H9 (cell line): ENCODE measurements at regions not wholly inside any gene's neighbourhood (a gene's known extent, or its start where the extent isn't known, plus 50 kb on each side); places are given as distances from the start of the nearest gene placed in this dataset.

Source experiments
- DNase-seq: peaks from one replicate; pipeline ENCODE4 v3.0.0-alpha.2; 2017
- H2AFZ ChIP-seq: one replicate; pipeline ENCODE4 v1.6.1; 2013; ENCODE audit warnings: mild to moderate bottlenecking, low read length, control low read depth, moderate library complexity
- H2AK5ac ChIP-seq: 2 replicates; pipeline ENCODE4 v1.6.1; 2013; ENCODE audit warnings: low read length, control low read depth, mixed read lengths; ENCODE audit not compliant: insufficient read length
- H2BK120ac ChIP-seq: one replicate; pipeline ENCODE4 v1.6.1; 2013; ENCODE audit warnings: low read depth, mild to moderate bottlenecking, low read length, control low read depth, inconsistent platforms; ENCODE audit not compliant: poor library complexity, severe bottlenecking
- H2BK12ac ChIP-seq: 2 replicates; pipeline ENCODE4 v1.6.1; 2013; ENCODE audit warnings: low read length, control low read depth, mixed read lengths, low read depth; ENCODE audit not compliant: insufficient read length
- H2BK15ac ChIP-seq: 2 replicates; pipeline ENCODE4 v1.6.1; 2013; ENCODE audit warnings: low read depth, low read length, control low read depth
- H2BK20ac ChIP-seq: one replicate; pipeline ENCODE4 v1.6.1; 2013; ENCODE audit warnings: low read depth, mild to moderate bottlenecking, low read length, control low read depth, inconsistent platforms; ENCODE audit not compliant: poor library complexity, severe bottlenecking
- H2BK5ac ChIP-seq: 2 replicates; pipeline ENCODE4 v1.6.1; 2013; ENCODE audit warnings: low read length, control low read depth, mixed read lengths; ENCODE audit not compliant: insufficient read length
- H3K14ac ChIP-seq: 2 replicates; pipeline ENCODE4 v1.6.1; 2013; ENCODE audit warnings: low read length, control low read depth; ENCODE audit not compliant: insufficient read depth
- H3K18ac ChIP-seq: 2 replicates; pipeline ENCODE4 v1.6.1; 2013; ENCODE audit warnings: low read depth, mild to moderate bottlenecking, mixed read lengths, low read length, control low read depth; ENCODE audit not compliant: insufficient read length
- H3K23ac ChIP-seq: 2 replicates; pipeline ENCODE4 v1.6.1; 2013; ENCODE audit warnings: low read length, control low read depth, mixed read lengths, low read depth; ENCODE audit not compliant: insufficient read length
- H3K23me2 ChIP-seq: 2 replicates; pipeline ENCODE4 v1.6.1; 2013; ENCODE audit warnings: low read depth, mild to moderate bottlenecking, mixed read lengths, low read length, control low read depth; ENCODE audit not compliant: insufficient read length, poor library complexity, severe bottlenecking
- H3K27ac ChIP-seq: 2 replicates; pipeline ENCODE4 v1.5.1; 2013; ENCODE audit warnings: low read length, control low read depth, mixed read lengths, low read depth; ENCODE audit not compliant: insufficient read length
- H3K27me3 ChIP-seq: 2 replicates; pipeline ENCODE4 v1.6.1; 2013; ENCODE audit warnings: low read length, control low read depth, inconsistent platforms; ENCODE audit not compliant: insufficient read depth
- H3K4ac ChIP-seq: 2 replicates; pipeline ENCODE4 v1.6.1; 2013; ENCODE audit warnings: low read depth, mild to moderate bottlenecking, control low read depth, inconsistent platforms, low read length, moderate library complexity
- H3K4me1 ChIP-seq: 2 replicates; pipeline ENCODE4 v1.6.1; 2013; ENCODE audit warnings: low read length, control low read depth, inconsistent platforms; ENCODE audit not compliant: insufficient read depth
- H3K4me2 ChIP-seq: 2 replicates; pipeline ENCODE4 v1.6.1; 2013; ENCODE audit warnings: low read length, control low read depth, mixed read lengths; ENCODE audit not compliant: insufficient read length, insufficient read depth
- H3K56ac ChIP-seq: 2 replicates; pipeline ENCODE4 v1.6.1; 2013; ENCODE audit warnings: low read depth, mild to moderate bottlenecking, mixed read lengths, low read length, control low read depth; ENCODE audit not compliant: insufficient read length
- H3K79me1 ChIP-seq: 2 replicates; pipeline ENCODE4 v1.6.1; 2013; ENCODE audit warnings: low read depth, mild to moderate bottlenecking, moderate library complexity, low read length, control low read depth, inconsistent platforms; ENCODE audit not compliant: insufficient read depth, poor library complexity, severe bottlenecking
- H3K79me2 ChIP-seq: 2 replicates; pipeline ENCODE4 v1.6.1; 2013; ENCODE audit warnings: low read length, control low read depth, inconsistent platforms; ENCODE audit not compliant: insufficient read depth
- H3K9ac ChIP-seq: 2 replicates; pipeline ENCODE4 v1.6.1; 2013; ENCODE audit warnings: low read length, control low read depth, mixed read lengths; ENCODE audit not compliant: insufficient read length; ENCODE audit errors: extremely low read depth
- H3K9me3 ChIP-seq: one replicate; pipeline ENCODE4 v1.6.1; 2013; ENCODE audit warnings: low read depth, low read length, inconsistent platforms; ENCODE audit not compliant: control insufficient read depth
- H3T11ph ChIP-seq: one replicate; pipeline ENCODE4 v1.6.1; 2013; ENCODE audit warnings: mild to moderate bottlenecking, low read length, control low read depth, inconsistent platforms
- H4K20me1 ChIP-seq: one replicate; pipeline ENCODE4 v1.6.1; 2013; ENCODE audit not compliant: control insufficient read depth, insufficient read length, insufficient read depth
- H4K5ac ChIP-seq: 2 replicates; pipeline ENCODE4 v1.6.1; 2013; ENCODE audit warnings: low read depth, mild to moderate bottlenecking, mixed read lengths, low read length, control low read depth; ENCODE audit not compliant: insufficient read length
- H4K8ac ChIP-seq: replicated peaks from 2 replicates; pipeline ENCODE4 v1.6.1; 2013; ENCODE audit warnings: low read length, control low read depth, mixed read lengths, low read depth; ENCODE audit not compliant: insufficient read length
- H4K91ac ChIP-seq: 2 replicates; pipeline ENCODE4 v1.6.1; 2013; ENCODE audit warnings: low read depth, mild to moderate bottlenecking, moderate library complexity, mixed read lengths, low read length, control low read depth; ENCODE audit not compliant: insufficient read length
- H3K27ac Mint-ChIP-seq, 3 experiments: 2 replicates in 2 of 3; 3 replicates in 1 of 3; pipeline ENCODE4 v1.8.0; 2020 to 2021; ENCODE audit warnings: mixed read lengths in 3 of 3, mild to moderate bottlenecking in 1 of 3, moderate library complexity in 1 of 3
- H3K27me3 Mint-ChIP-seq: 2 replicates; pipeline ENCODE4 v1.8.0; 2021; ENCODE audit warnings: low read depth, mild to moderate bottlenecking, moderate library complexity, mixed read lengths
- H3K36me3 Mint-ChIP-seq, 3 experiments: 2 replicates in 2 of 3; 3 replicates in 1 of 3; pipeline ENCODE4 v1.8.0; 2020 to 2021; ENCODE audit warnings: low read depth in 3 of 3, mixed read lengths in 3 of 3; ENCODE audit not compliant: insufficient read depth in 1 of 3
- H3K4me1 Mint-ChIP-seq, 2 experiments: 2 replicates each; pipeline ENCODE4 v1.8.0; 2020; ENCODE audit warnings: mixed read lengths in 2 of 2
- H3K4me3 Mint-ChIP-seq, 2 experiments: 2 replicates in 1 of 2; 3 replicates in 1 of 2; pipeline ENCODE4 v1.8.0; 2020 to 2021; ENCODE audit warnings: mild to moderate bottlenecking in 2 of 2, mixed read lengths in 2 of 2, moderate library complexity in 1 of 2
- H3K9me3 Mint-ChIP-seq, 2 experiments: 2 replicates in 1 of 2; 3 replicates in 1 of 2; pipeline ENCODE4 v1.8.0; 2020; ENCODE audit warnings: mild to moderate bottlenecking in 2 of 2, mixed read lengths in 2 of 2, moderate library complexity in 1 of 2
- CTCF ChIP-seq: fragments of 200-600 bp; sonication (generic); conservative IDR thresholded peaks from 3 replicates; pipeline ENCODE4 v1.8.0; 2021; ENCODE audit warnings: antibody characterized with exemption, mild to moderate bottlenecking
- WGBS: extraction: QIAGEN DNeasy Blood & Tissue Kit; methylation state at CpG from one replicate; pipeline ENCODE4 v1.1.7; 2013; ENCODE audit warnings: missing lambda C conversion rate, low lambda C conversion rate, mixed read lengths; ENCODE audit not compliant: insufficient read length; ENCODE audit errors: extremely low coverage; 5-methylcytosine and 5-hydroxymethylcytosine counted together

DNA sequence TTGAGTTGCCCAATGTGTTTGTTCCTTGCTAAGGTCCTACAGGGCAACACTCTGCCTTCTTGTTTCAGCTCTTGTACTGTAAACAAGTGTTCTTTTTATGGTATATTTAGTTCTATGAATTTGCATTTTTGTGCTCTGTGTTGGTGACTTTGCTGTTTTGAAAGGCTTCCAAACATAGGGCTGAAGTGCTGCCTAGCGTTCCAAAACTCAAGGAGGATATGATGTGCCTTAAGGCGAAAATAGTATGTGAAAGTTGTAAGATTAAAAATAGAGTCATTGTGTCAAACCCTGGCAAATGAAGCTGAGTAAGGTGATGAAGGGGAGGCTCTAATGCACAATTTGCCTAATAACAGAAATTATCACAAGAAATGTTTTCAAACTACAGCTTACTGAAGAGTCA lies 372.7 kb upstream of the TOM1L1 start:
- no peaks in the 10 kb centered on the region; a peak in 1 of 7 replicates for H3K36me3 Mint-ChIP-seq

More for the DNA sequence above, 372.7 kb upstream of the TOM1L1 start:
- no peak for TF ChIP-seq CTCF
- Mint-ChIP-seq H3K9me3 (no peaks in the 10 kb centered on the region), H3K27me3 (no peaks in the 10 kb centered on the region), H3K4me1 (peaks cover 11 to 14% of the 10 kb centered on the region in 2 experiments), H3K4me3 (no peak overlapping the region), H3K27ac (no peak overlapping the region; a peak in 1 of 7 replicates)
- Histone ChIP-seq H3K4me1 (no peaks in the 10 kb centered on the region), H4K5ac (no peak overlapping the region), H3K9me3 (no peaks in the 10 kb centered on the region), H3K23me2 (no peaks in the 10 kb centered on the region), H3T11ph (no peak overlapping the region), H3K79me2 (no peaks in the 10 kb centered on the region), H3K4ac (no peak overlapping the region), H3K23ac (no peak overlapping the region), H2AFZ (no peak overlapping the region), H3K9ac (no peak overlapping the region), H2BK12ac (no peak overlapping the region), H2BK20ac (no peak overlapping the region), H3K56ac (no peak overlapping the region), H3K79me1 (no peaks in the 10 kb centered on the region), H3K18ac (no peak overlapping the region), H2BK120ac (no peak overlapping the region), H4K91ac (no peak overlapping the region), H2BK5ac (no peak overlapping the region), H2AK5ac (no peak overlapping the region), H3K27ac (no peak overlapping the region), H4K20me1 (no peaks in the 10 kb centered on the region), H2BK15ac (no peak overlapping the region), H3K27me3 (no peaks in the 10 kb centered on the region), H3K4me2 (no peak overlapping the region), H4K8ac (no peak overlapping the region), H3K14ac (no peak overlapping the region)
- DNase-seq = no peak
- no CpG with 5 or more reads among the region's 2 CpGs for WGBS
